ENCODE measurements at regions not wholly inside any gene's neighbourhood (a gene's known extent, or its start where the extent isn't known, plus 50 kb on each side); places are given as distances from the start of the nearest gene placed in this dataset.
"Not testable (repeated sequence)": the region's sequence is repeated elsewhere in the genome, so short reads cannot be mapped to it uniquely, and the experiment has no call there.

DNA sequence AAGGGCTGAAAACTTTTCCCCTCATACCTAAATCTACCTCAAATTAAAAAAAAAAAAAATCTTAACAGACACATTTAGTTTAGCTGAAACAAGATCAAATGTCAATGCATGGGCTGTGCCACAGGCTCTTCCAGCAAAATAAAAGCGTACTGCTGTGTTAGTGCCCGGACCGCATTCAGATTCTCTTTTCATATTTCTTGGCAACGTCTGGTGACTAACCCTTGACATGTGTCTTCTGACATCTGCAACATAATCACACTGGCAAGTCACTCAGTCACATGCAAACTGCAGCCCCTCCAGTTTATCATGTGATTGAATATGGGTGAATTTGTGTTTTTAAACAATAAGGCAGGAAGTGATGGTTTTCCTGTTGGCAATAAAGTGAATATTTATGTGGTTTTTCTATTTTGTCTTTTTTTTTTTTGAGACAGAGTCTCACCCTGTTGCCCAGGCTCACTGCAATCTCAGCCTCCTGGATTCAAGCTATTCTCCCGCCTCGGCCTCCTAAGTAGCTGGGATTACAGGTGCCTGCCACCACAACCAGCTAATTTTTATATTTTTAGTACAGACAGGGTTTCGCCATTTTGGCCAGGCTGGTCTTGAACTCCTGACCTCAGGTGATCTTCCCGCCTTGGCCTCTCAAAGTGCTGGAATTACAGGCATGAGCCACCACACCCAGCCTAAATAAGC lies 75.2 kb downstream of the CLEC18A start:
- TF ChIP-seq HDAC2 (IDR thresholded peaks at IDR 0.05; ENCODE audit: borderline replicate concordance in 1 of 2, low read depth in 2 of 2, low read length in 2 of 2); TCF12 (IDR thresholded peaks at IDR 0.05; ENCODE audit: low read depth, low read length); SIN3A (conservative IDR thresholded peaks at IDR 0.05 in 1 of 2, IDR thresholded peaks at IDR 0.05 in 1 of 2; ENCODE audit: low read depth in 1 of 2, low read length in 2 of 2); JUN (IDR thresholded peaks at IDR 0.05; ENCODE audit: low read depth, low read length): not testable (repeated sequence)
